DOHH2 (cell line): ENCODE measurements at regions not wholly inside any gene's neighbourhood (a gene's known extent, or its start where the extent isn't known, plus 50 kb on each side); places are given as distances from the start of the nearest gene placed in this dataset.
"Not testable (repeated sequence)": the region's sequence is repeated elsewhere in the genome, so short reads cannot be mapped to it uniquely, and the experiment has no call there.

ENCODE experiments used
- H3F3A ChIP-seq: fragments of 200-600 bp; sonication (generic), shearing (Covaris generic); 2 replicates; pipeline ENCODE4 v1.6.0; 2016; ENCODE audit warnings: antibody characterized with exemption, mild to moderate bottlenecking; ENCODE audit not compliant: control insufficient read depth, insufficient read depth
- H3K27ac ChIP-seq: fragments of 200-600 bp; sonication (generic); 2 replicates; pipeline ENCODE4 v1.5.1; 2014; ENCODE audit warnings: low read depth, mild to moderate bottlenecking, low read length, moderate library complexity
- H3K27me3 ChIP-seq: fragments of 200-600 bp; sonication (generic); 2 replicates; pipeline ENCODE4 v1.6.1; 2014; ENCODE audit warnings: mild to moderate bottlenecking, low read length, mixed read lengths; ENCODE audit not compliant: control insufficient read depth
- H3K36me3 ChIP-seq: fragments of 200-600 bp; sonication (generic); 2 replicates; pipeline ENCODE4 v1.6.1; 2014; ENCODE audit warnings: mild to moderate bottlenecking, low read length, moderate library complexity, mixed read lengths; ENCODE audit not compliant: control insufficient read depth
- H3K4me1 ChIP-seq: fragments of 200-600 bp; sonication (generic); 2 replicates; pipeline ENCODE4 v1.6.1; 2014; ENCODE audit warnings: mild to moderate bottlenecking, low read length, mixed read lengths; ENCODE audit not compliant: control insufficient read depth
- H3K4me2 ChIP-seq: fragments of 200-600 bp; sonication (generic); 2 replicates; pipeline ENCODE4 v1.6.0; 2014; ENCODE audit warnings: mild to moderate bottlenecking, low read length, moderate library complexity
- H3K4me3 ChIP-seq: fragments of 200-600 bp; sonication (generic); 2 replicates; pipeline ENCODE4 v1.5.1; 2014; ENCODE audit warnings: mild to moderate bottlenecking, low read length, mixed read lengths
- H3K79me2 ChIP-seq: fragments of 200-600 bp; sonication (generic); 2 replicates; pipeline ENCODE4 v1.6.1; 2014; ENCODE audit warnings: mild to moderate bottlenecking, low read length, mixed read lengths; ENCODE audit not compliant: control insufficient read depth
- H3K9me2 ChIP-seq: fragments of 200-600 bp; sonication (generic); replicated peaks from 2 replicates; pipeline ENCODE4 v1.6.1; 2014; ENCODE audit warnings: mild to moderate bottlenecking, low read length, mixed read lengths; ENCODE audit not compliant: control insufficient read depth
- H3K9me3 ChIP-seq: fragments of 200-600 bp; sonication (generic); 2 replicates; pipeline ENCODE4 v1.6.1; 2014; ENCODE audit warnings: antibody characterized with exemption, low read length, mixed read lengths; ENCODE audit not compliant: control insufficient read depth, insufficient read depth
- H4K20me1 ChIP-seq: fragments of 200-600 bp; sonication (generic); 2 replicates; pipeline ENCODE4 v1.6.0; 2014; ENCODE audit warnings: low read depth, mild to moderate bottlenecking, antibody characterized with exemption, low read length, moderate library complexity; ENCODE audit not compliant: control insufficient read depth, insufficient read depth
- EZH2phosphoT487 ChIP-seq: fragments of 200-600 bp; sonication (generic); IDR thresholded peaks from 2 replicates; pipeline ENCODE4 v1.6.1; 2017; ENCODE audit warnings: borderline replicate concordance, mild to moderate bottlenecking, antibody characterized with exemption, low read length, moderate library complexity, mixed read lengths
- TF ChIP-seq, protein P1 (sequence below): fragments of 200-600 bp; sonication (generic); IDR thresholded peaks from one replicate; pipeline ENCODE4 v1.5.1; 2014; ENCODE audit warnings: antibody characterized with exemption, mild to moderate bottlenecking, low read depth, low read length; ENCODE audit not compliant: poor library complexity, severe bottlenecking

GRCh38 chr10:71103961-71104360, 108.4 kb upstream of the UNC5B start:
- Histone ChIP-seq H3F3A (no peaks in the 10 kb centered on the region), H3K4me2 (no peak overlapping the region), H3K79me2 (no peaks in the 10 kb centered on the region), H3K9me3 (no peaks in the 10 kb centered on the region), H3K4me3 (no peak overlapping the region), H3K27ac (no peak overlapping the region), H3K27me3 (no peaks in the 10 kb centered on the region; the same call in 1 of the 2 replicates), H4K20me1 (no peaks in the 10 kb centered on the region), H3K4me1 (no peaks in the 10 kb centered on the region), H3K9me2 (no peaks in the 10 kb centered on the region), H3K36me3 (no peaks in the 10 kb centered on the region)
- TF ChIP-seq, protein P1, sequence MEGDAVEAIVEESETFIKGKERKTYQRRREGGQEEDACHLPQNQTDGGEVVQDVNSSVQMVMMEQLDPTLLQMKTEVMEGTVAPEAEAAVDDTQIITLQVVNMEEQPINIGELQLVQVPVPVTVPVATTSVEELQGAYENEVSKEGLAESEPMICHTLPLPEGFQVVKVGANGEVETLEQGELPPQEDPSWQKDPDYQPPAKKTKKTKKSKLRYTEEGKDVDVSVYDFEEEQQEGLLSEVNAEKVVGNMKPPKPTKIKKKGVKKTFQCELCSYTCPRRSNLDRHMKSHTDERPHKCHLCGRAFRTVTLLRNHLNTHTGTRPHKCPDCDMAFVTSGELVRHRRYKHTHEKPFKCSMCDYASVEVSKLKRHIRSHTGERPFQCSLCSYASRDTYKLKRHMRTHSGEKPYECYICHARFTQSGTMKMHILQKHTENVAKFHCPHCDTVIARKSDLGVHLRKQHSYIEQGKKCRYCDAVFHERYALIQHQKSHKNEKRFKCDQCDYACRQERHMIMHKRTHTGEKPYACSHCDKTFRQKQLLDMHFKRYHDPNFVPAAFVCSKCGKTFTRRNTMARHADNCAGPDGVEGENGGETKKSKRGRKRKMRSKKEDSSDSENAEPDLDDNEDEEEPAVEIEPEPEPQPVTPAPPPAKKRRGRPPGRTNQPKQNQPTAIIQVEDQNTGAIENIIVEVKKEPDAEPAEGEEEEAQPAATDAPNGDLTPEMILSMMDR = no peak
- no peak for TF ChIP-seq EZH2phosphoT487

DNA sequence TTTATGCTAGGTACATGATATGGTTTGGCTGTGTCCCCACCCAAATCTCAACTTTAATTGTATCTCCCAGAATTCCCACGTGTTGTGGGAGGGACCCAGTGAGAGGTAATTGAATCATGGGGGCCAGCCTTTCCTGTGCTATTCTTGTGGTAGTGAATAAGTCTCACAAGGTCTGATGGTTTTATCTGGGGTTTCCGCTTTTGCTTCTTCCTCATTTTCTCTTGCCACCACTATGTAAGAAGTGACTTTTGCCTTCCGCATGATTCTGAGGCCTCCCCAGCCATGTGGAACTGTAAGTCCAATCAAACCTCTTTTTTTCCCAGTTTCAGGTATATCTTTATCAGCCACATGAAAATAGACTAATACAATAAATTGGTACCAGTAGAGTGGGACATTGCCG, 106.2 kb upstream of the UNC5B start:
- H4K20me1 ChIP-seq, H3K4me3 ChIP-seq, H3K27ac ChIP-seq, H3K4me1 ChIP-seq, H3K27me3 ChIP-seq, H3K9me2 ChIP-seq, H3K79me2 ChIP-seq, H3K4me2 ChIP-seq, H3F3A ChIP-seq, H3K9me3 ChIP-seq, H3K36me3 ChIP-seq: not testable (repeated sequence)

- H3K79me2 ChIP-seq, H3K9me3 ChIP-seq, H3K4me1 ChIP-seq, H3K9me2 ChIP-seq, H4K20me1 ChIP-seq, H3K27me3 ChIP-seq, H3F3A ChIP-seq, H3K4me2 ChIP-seq, H3K27ac ChIP-seq, H3K4me3 ChIP-seq, H3K36me3 ChIP-seq: not testable (repeated sequence)
These were observed 105.3 kb upstream of the UNC5B start for GRCh38 chr10:71107117-71107516.

GRCh38 chr10:71108042-71108441, 104.3 kb upstream of the UNC5B start:
- H3K4me3 ChIP-seq, H4K20me1 ChIP-seq, H3K27me3 ChIP-seq, H3K27ac ChIP-seq, H3K4me2 ChIP-seq, H3K9me2 ChIP-seq, H3K79me2 ChIP-seq, H3K36me3 ChIP-seq, H3K9me3 ChIP-seq, H3F3A ChIP-seq, H3K4me1 ChIP-seq: not testable (repeated sequence)

GRCh38 chr10:71112138-71112785, 100.1 kb upstream of the UNC5B start:
- H3K27me3 ChIP-seq = no peaks in the 10 kb centered on the region
- no peaks in the 10 kb centered on the region for H3K9me2 ChIP-seq
- H4K20me1 ChIP-seq = no peaks in the 10 kb centered on the region
- peaks cover 12% of the 10 kb centered on the region for H3K9me3 ChIP-seq
- TF ChIP-seq, protein P1 = no peak
- no peak for TF ChIP-seq EZH2phosphoT487
- H3K27ac ChIP-seq = no peak overlapping the region
- no peaks in the 10 kb centered on the region for H3F3A ChIP-seq
- H3K4me2 ChIP-seq = no peak overlapping the region
- no peak overlapping the region for H3K4me3 ChIP-seq
- H3K79me2 ChIP-seq = no peaks in the 10 kb centered on the region
- no peaks in the 10 kb centered on the region for H3K36me3 ChIP-seq
- H3K4me1 ChIP-seq = no peaks in the 10 kb centered on the region
